HS-5 (cell line): ENCODE measurements at regions not wholly inside any gene's neighbourhood (a gene's known extent, or its start where the extent isn't known, plus 50 kb on each side); places are given as distances from the start of the nearest gene placed in this dataset.

Experiments
- DNase-seq: peaks from one replicate; pipeline ENCODE4 v3.0.0-alpha.2; 2012; ENCODE audit warnings: low read depth

- DNase-seq, result no peak
Observed at GRCh38 chr9:118583414-118583813, 785.8 kb downstream of the BRINP1 start.

- no peak for DNase-seq
Observed at GRCh38 chr9:118586978-118587377, 782.3 kb downstream of the BRINP1 start.

GRCh38 chr9:118594428-118594827 lies 774.8 kb downstream of the BRINP1 start:
- no peak for DNase-seq

- DNase-seq, result peak; percentile 41
Observed at GRCh38 chr9:118595719-118596305, 773.4 kb downstream of the BRINP1 start.

GRCh38 chr9:118596374-118597015 lies 772.7 kb downstream of the BRINP1 start:
- no peak for DNase-seq

- DNase-seq, result no peak
Observed at GRCh38 chr9:118606668-118607067, 762.6 kb downstream of the BRINP1 start.

GRCh38 chr9:118609355-118610044 lies 759.7 kb downstream of the BRINP1 start:
- DNase-seq, result peak; percentile 76

GRCh38 chr9:118612201-118612600 lies 757.0 kb downstream of the BRINP1 start:
- no peak for DNase-seq

GRCh38 chr9:118613996-118614395 lies 755.2 kb downstream of the BRINP1 start:
- no peak for DNase-seq

GRCh38 chr9:118618084-118618483 lies 751.2 kb downstream of the BRINP1 start:
- no peak for DNase-seq

GRCh38 chr9:118618849-118619248 lies 750.4 kb downstream of the BRINP1 start:
- no peak for DNase-seq

GRCh38 chr9:118624608-118625007 lies 744.6 kb downstream of the BRINP1 start:
- DNase-seq, result no peak

- DNase-seq, result no peak
Observed at GRCh38 chr9:118630079-118630478, 739.2 kb downstream of the BRINP1 start.

GRCh38 chr9:118630931-118631595 lies 738.2 kb downstream of the BRINP1 start:
- DNase-seq, result no peak

- DNase-seq, result no peak
Observed at GRCh38 chr9:118631956-118632355, 737.3 kb downstream of the BRINP1 start.

GRCh38 chr9:118635416-118635815 lies 733.8 kb downstream of the BRINP1 start:
- no peak for DNase-seq

- DNase-seq, result no peak
Observed at GRCh38 chr9:118637681-118638080, 731.6 kb downstream of the BRINP1 start.

- DNase-seq, result peak; percentile 52
Observed at GRCh38 chr9:118640836-118641560, 728.2 kb downstream of the BRINP1 start.

GRCh38 chr9:118643118-118643517 lies 726.1 kb downstream of the BRINP1 start:
- peak; percentile 85 for DNase-seq

- DNase-seq, result no peak
Observed at GRCh38 chr9:118644066-118644465, 725.2 kb downstream of the BRINP1 start.

- DNase-seq, result no peak
Observed at GRCh38 chr9:118647331-118647730, 721.9 kb downstream of the BRINP1 start.

- no peak for DNase-seq
Observed at GRCh38 chr9:118650417-118650816, 718.8 kb downstream of the BRINP1 start.
